Keratinocyte (primary cell): ENCODE measurements at regions not wholly inside any gene's neighbourhood (a gene's known extent, or its start where the extent isn't known, plus 50 kb on each side); places are given as distances from the start of the nearest gene placed in this dataset.
"Not testable (repeated sequence)": the region's sequence is repeated elsewhere in the genome, so short reads cannot be mapped to it uniquely, and the experiment has no call there.

Experiments
- DNase-seq: peaks from one replicate; pipeline ENCODE4 v3.0.0-alpha.2; 2011; ENCODE audit warnings: low read depth, missing footprints, low spot score
- FAIRE-seq: peaks from 2 replicates; lab custom pipeline; 2011; peaks lifted over from hg19 to GRCh38; lab: Jason Lieb, UNC
- H2AFZ ChIP-seq: 2 replicates; pipeline ENCODE4 v1.6.0; 2012; ENCODE audit warnings: low read length, control low read depth, inconsistent platforms; ENCODE audit not compliant: control insufficient read depth
- H3K27ac ChIP-seq: 2 replicates; pipeline ENCODE4 v1.5.1; 2011; ENCODE audit warnings: low read length; ENCODE audit not compliant: control insufficient read depth, insufficient read depth
- H3K27me3 ChIP-seq: 3 replicates; pipeline ENCODE4 v1.6.0; 2011; ENCODE audit warnings: low read length; ENCODE audit not compliant: control insufficient read depth, insufficient read depth; ENCODE audit errors: extremely low read depth
- H3K36me3 ChIP-seq, 2 experiments: 2 replicates in 1 of 2; 3 replicates in 1 of 2; pipeline ENCODE4 v1.5.1; 2011; ENCODE audit warnings: low read length in 2 of 2, mild to moderate bottlenecking in 1 of 2; ENCODE audit not compliant: control insufficient read depth in 2 of 2, insufficient read depth in 2 of 2; ENCODE audit errors: extremely low read depth in 1 of 2
- H3K4me1 ChIP-seq: 3 replicates; pipeline ENCODE4 v1.5.1; 2011; ENCODE audit warnings: low read length; ENCODE audit not compliant: control insufficient read depth, insufficient read depth; ENCODE audit errors: extremely low read depth
- H3K4me2 ChIP-seq: 3 replicates; pipeline ENCODE4 v1.6.0; 2011; ENCODE audit warnings: low read depth, low read length; ENCODE audit not compliant: control insufficient read depth, insufficient read depth; ENCODE audit errors: extremely low read depth
- H3K4me3 ChIP-seq, 3 experiments: fragments of 200-600 bp in 1 of 3; sonication (generic) in 1 of 3; 2 replicates in 2 of 3; 3 replicates in 1 of 3; pipeline ENCODE4 v1.5.1; 2011 to 2016; ENCODE audit warnings: low read length in 3 of 3, mild to moderate bottlenecking in 3 of 3, control low read depth in 2 of 3, inconsistent platforms in 1 of 3, low read depth in 1 of 3, mixed read lengths in 1 of 3, mixed run types in 1 of 3, moderate library complexity in 1 of 3; ENCODE audit not compliant: control insufficient read depth in 2 of 3, insufficient read depth in 2 of 3; ENCODE audit errors: extremely low read depth in 1 of 3
- H3K79me2 ChIP-seq: 2 replicates; pipeline ENCODE4 v1.6.0; 2012; ENCODE audit warnings: low read length; ENCODE audit not compliant: control insufficient read depth, insufficient read depth
- H3K9ac ChIP-seq: 3 replicates; pipeline ENCODE4 v1.6.0; 2011; ENCODE audit warnings: low read length; ENCODE audit not compliant: control insufficient read depth, insufficient read depth; ENCODE audit errors: extremely low read depth
- H3K9me1 ChIP-seq: 3 replicates; pipeline ENCODE4 v1.6.0; 2011; ENCODE audit warnings: low read length; ENCODE audit not compliant: control insufficient read depth, insufficient read depth; ENCODE audit errors: extremely low read depth
- H3K9me3 ChIP-seq: 2 replicates; pipeline ENCODE4 v1.5.1; 2012; ENCODE audit warnings: low read depth, low read length; ENCODE audit not compliant: control insufficient read depth
- H4K20me1 ChIP-seq: 3 replicates; pipeline ENCODE4 v1.6.0; 2011; ENCODE audit warnings: low read length; ENCODE audit not compliant: control insufficient read depth, insufficient read depth; ENCODE audit errors: extremely low read depth
- EZH2 ChIP-seq: IDR thresholded peaks from one replicate; pipeline ENCODE4 v1.6.1; 2012; ENCODE audit warnings: inconsistent platforms, mild to moderate bottlenecking, low read length, moderate library complexity
- dilution Hi-C: fragments of 300-500 bp; cut with MboI; formaldehyde crosslinking; loops from one replicate; pipeline ENCODE4 v1.7.0; 2020; ENCODE audit warnings: low sequenced_read_pairs; ENCODE audit not compliant: extremely low pct_ligation_motif_present
- TF ChIP-seq, protein P1 (sequence below), 3 experiments: IDR thresholded peaks in 1 of 3; conservative IDR thresholded peaks in 1 of 3; optimal IDR thresholded peaks in 1 of 3; 2 replicates in 2 of 3; 3 replicates in 1 of 3; pipeline versions ENCODE3 to v1.5.1; 2011; ENCODE audit warnings: low read length in 3 of 3, mild to moderate bottlenecking in 3 of 3, moderate library complexity in 2 of 3, control low read depth in 1 of 3, inconsistent platforms in 1 of 3; ENCODE audit not compliant: insufficient read depth in 2 of 3; ENCODE audit errors: extremely low read depth in 1 of 3

DNA sequence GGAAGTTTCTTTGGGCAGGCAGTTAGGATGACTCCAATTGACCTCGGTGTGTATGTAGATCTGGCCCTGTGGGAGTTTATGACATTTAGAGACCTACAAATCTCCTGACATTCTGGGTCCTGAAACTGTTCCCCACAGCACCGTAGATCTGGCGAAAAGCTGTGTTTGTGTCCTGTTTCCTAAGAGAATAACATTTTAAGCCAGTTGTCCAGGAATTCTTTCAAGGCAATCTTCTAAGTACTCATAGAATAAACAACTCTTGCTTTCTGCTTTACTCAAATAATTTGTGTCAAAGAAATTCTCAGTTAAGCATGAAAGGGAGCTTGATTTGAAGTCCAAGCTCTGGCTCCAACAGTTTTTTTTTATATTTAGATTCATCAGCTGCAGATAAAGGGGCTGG is 78.5 kb upstream of the ELAC2 start:
- no peak overlapping the region for H3K4me2 ChIP-seq
- DNase-seq (no peak), FAIRE-seq (no peak)
- H4K20me1 ChIP-seq, result no peaks in the 10 kb centered on the region
- H3K9me1 ChIP-seq, result no peaks in the 10 kb centered on the region
- H3K79me2 ChIP-seq, result no peaks in the 10 kb centered on the region
- no peaks in the 10 kb centered on the region for H3K27me3 ChIP-seq
- no peak overlapping the region for H3K4me3 ChIP-seq
- no peaks in the 10 kb centered on the region for H3K4me1 ChIP-seq
- H3K36me3 ChIP-seq, result no peaks in the 10 kb centered on the region
- H3K9ac ChIP-seq, result no peak overlapping the region
- no peak overlapping the region for H2AFZ ChIP-seq
- dilution Hi-C loops, result no loop called here
- H3K27ac ChIP-seq, result no peak overlapping the region
- no peak for TF ChIP-seq EZH2
- TF ChIP-seq, protein P1, sequence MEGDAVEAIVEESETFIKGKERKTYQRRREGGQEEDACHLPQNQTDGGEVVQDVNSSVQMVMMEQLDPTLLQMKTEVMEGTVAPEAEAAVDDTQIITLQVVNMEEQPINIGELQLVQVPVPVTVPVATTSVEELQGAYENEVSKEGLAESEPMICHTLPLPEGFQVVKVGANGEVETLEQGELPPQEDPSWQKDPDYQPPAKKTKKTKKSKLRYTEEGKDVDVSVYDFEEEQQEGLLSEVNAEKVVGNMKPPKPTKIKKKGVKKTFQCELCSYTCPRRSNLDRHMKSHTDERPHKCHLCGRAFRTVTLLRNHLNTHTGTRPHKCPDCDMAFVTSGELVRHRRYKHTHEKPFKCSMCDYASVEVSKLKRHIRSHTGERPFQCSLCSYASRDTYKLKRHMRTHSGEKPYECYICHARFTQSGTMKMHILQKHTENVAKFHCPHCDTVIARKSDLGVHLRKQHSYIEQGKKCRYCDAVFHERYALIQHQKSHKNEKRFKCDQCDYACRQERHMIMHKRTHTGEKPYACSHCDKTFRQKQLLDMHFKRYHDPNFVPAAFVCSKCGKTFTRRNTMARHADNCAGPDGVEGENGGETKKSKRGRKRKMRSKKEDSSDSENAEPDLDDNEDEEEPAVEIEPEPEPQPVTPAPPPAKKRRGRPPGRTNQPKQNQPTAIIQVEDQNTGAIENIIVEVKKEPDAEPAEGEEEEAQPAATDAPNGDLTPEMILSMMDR (optimal IDR thresholded peaks at IDR 0.05 in 1 of 3, IDR thresholded peaks at IDR 0.05 in 1 of 3, conservative IDR thresholded peaks at IDR 0.05 in 1 of 3; ENCODE audit: extremely low read depth in 1 of 3, insufficient read depth in 2 of 3, low read length in 3 of 3), result no peak
- no peaks in the 10 kb centered on the region for H3K9me3 ChIP-seq

- DNase-seq, result not testable (repeated sequence)
Measured at GRCh38 chr17:13092010-13092409, 74.2 kb upstream of the ELAC2 start.

GRCh38 chr17:13088666-13089065 is 70.8 kb upstream of the ELAC2 start:
- Histone ChIP-seq H3K9me3 (no peaks in the 10 kb centered on the region), H3K4me2 (no peak overlapping the region), H3K9ac (no peak overlapping the region), H3K27me3 (no peaks in the 10 kb centered on the region), H4K20me1 (no peaks in the 10 kb centered on the region), H3K36me3 (no peaks in the 10 kb centered on the region), H3K79me2 (no peaks in the 10 kb centered on the region), H3K4me1 (no peaks in the 10 kb centered on the region), H3K9me1 (no peaks in the 10 kb centered on the region), H3K4me3 (no peak overlapping the region), H3K27ac (no peak overlapping the region), H2AFZ (no peak overlapping the region)
- dilution Hi-C loops, result no loop called here
- TF ChIP-seq, protein P1 (optimal IDR thresholded peaks at IDR 0.05 in 1 of 3, IDR thresholded peaks at IDR 0.05 in 1 of 3, conservative IDR thresholded peaks at IDR 0.05 in 1 of 3; ENCODE audit: extremely low read depth in 1 of 3, insufficient read depth in 2 of 3, low read length in 3 of 3), result no peak
- TF ChIP-seq EZH2, result no peak
- FAIRE-seq (no peak), DNase-seq (no peak)

More at GRCh38 chr17:13092010-13092409, 74.2 kb upstream of the ELAC2 start:
- H3K79me2 ChIP-seq, H3K27me3 ChIP-seq, H3K4me2 ChIP-seq, H3K36me3 ChIP-seq, H3K9ac ChIP-seq, H3K9me1 ChIP-seq, H3K27ac ChIP-seq, H3K9me3 ChIP-seq, H4K20me1 ChIP-seq, H2AFZ ChIP-seq, dilution Hi-C loops, FAIRE-seq, H3K4me3 ChIP-seq, H3K4me1 ChIP-seq: not testable (repeated sequence)
